LNCaP clone FGC (cell line): ENCODE measurements at regions not wholly inside any gene's neighbourhood (a gene's known extent, or its start where the extent isn't known, plus 50 kb on each side); places are given as distances from the start of the nearest gene placed in this dataset.

Experiments used
- DNase-seq: peaks from one replicate; pipeline ENCODE4 v3.0.0-alpha.2; 2011; ENCODE audit warnings: low read depth
- H3K4me3 ChIP-seq: 2 replicates; pipeline ENCODE4 v1.5.1; 2011; ENCODE audit warnings: mild to moderate bottlenecking, low read depth, low read length, control low read depth
- TF ChIP-seq, protein P1 (sequence below): IDR thresholded peaks from 2 replicates; pipeline ENCODE4 v1.5.1; 2012; ENCODE audit warnings: mild to moderate bottlenecking; ENCODE audit not compliant: control insufficient read depth, insufficient read depth; ENCODE audit errors: extremely low read depth

DNA sequence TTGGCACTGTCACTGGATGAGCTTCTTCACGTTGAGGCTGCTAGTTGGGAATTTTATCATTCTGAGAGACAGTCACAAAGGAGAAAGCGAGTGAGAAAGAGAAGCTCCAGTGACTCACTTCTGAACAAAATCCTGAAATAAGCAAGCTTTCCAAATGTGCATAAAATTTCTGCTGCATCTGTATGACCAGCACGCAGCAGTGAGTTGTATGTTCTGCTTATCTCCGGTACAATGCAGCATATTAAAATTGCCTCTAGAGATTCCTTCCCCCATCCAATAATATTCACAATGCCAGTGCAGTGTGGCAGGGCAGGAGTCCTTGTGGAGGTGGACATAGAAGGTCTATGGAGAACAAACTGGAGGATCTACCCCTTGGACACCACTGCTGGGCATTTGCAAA is 290.5 kb downstream of the ADGB start:
- TF ChIP-seq, protein P1, sequence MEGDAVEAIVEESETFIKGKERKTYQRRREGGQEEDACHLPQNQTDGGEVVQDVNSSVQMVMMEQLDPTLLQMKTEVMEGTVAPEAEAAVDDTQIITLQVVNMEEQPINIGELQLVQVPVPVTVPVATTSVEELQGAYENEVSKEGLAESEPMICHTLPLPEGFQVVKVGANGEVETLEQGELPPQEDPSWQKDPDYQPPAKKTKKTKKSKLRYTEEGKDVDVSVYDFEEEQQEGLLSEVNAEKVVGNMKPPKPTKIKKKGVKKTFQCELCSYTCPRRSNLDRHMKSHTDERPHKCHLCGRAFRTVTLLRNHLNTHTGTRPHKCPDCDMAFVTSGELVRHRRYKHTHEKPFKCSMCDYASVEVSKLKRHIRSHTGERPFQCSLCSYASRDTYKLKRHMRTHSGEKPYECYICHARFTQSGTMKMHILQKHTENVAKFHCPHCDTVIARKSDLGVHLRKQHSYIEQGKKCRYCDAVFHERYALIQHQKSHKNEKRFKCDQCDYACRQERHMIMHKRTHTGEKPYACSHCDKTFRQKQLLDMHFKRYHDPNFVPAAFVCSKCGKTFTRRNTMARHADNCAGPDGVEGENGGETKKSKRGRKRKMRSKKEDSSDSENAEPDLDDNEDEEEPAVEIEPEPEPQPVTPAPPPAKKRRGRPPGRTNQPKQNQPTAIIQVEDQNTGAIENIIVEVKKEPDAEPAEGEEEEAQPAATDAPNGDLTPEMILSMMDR = no peak
- no peak overlapping the region for H3K4me3 ChIP-seq
- no peak for DNase-seq

GRCh38 chr6:146890172-146890571 is 291.4 kb downstream of the ADGB start:
- TF ChIP-seq, protein P1 = no peak
- H3K4me3 ChIP-seq = no peak overlapping the region
- DNase-seq = no peak

- TF ChIP-seq, protein P1 = no peak
- no peak overlapping the region for H3K4me3 ChIP-seq
- DNase-seq = no peak
These were observed 292.1 kb downstream of the ADGB start for GRCh38 chr6:146890644-146891434.

- no peak for DNase-seq
- H3K4me3 ChIP-seq = no peak overlapping the region
- TF ChIP-seq, protein P1 = no peak
These were observed 293.0 kb downstream of the ADGB start for GRCh38 chr6:146891615-146892265.

DNA sequence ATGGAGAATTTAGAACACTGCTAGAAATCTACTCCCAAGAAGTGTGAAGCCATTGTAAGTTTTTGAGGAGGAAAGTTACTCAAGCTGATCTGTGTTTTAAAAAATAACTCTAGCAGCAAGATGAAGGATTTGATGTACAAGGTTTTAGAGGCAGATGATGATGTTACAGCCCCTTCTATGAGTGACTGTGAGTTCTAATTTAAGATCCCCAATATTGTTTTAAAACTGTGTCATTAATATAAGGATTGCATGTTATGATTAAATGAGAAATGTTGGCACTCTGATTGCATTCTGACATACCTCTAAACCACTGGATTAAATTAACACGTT is 293.5 kb downstream of the ADGB start:
- no peak overlapping the region for H3K4me3 ChIP-seq
- TF ChIP-seq, protein P1 = no peak
- no peak for DNase-seq

DNA sequence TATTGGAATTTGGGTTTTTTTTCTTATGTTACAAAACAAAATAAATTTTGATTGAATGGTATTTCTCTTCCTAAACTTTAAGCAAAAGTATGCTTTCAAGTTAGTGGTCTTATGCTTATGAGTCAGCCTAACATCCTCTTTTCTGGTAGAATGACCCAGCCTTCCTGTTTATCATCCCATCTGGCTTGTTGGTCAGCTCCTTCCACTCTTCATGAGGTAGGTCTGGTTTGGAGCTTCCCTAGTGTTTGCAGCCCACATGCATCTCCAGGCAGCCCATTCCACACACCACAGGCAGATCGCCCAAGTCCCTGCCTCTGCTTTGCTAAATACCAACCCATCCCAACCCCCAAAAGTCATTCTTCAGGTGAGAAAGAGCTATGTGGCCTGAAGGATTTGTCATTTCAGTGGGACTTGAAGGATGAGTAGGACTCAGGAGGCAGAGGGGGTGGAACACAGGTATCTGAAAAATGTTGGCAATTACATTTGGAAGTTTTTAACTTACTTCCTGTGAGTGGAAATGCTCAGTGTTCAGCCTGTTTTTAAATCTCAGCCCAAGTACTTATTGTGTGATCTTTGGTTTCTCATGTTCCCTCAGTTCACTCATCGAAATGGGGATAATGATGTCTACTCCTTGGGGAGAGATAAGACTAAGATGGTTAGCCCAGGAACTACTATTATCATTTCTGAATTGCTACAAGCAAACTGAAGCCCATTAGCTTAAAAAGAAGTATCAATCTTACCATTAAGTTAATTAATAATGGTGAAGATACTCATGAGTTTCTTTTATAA is 294.0 kb downstream of the ADGB start:
- DNase-seq = no peak
- no peak overlapping the region for H3K4me3 ChIP-seq
- TF ChIP-seq, protein P1 = no peak
